GM12892 (cell line): ENCODE measurements at regions not wholly inside any gene's neighbourhood (a gene's known extent, or its start where the extent isn't known, plus 50 kb on each side); places are given as distances from the start of the nearest gene placed in this dataset.

Experiments
- POLR2A ChIP-seq: IDR thresholded peaks from 2 replicates; pipeline ENCODE4 v1.6.1; 2011; ENCODE audit warnings: low read depth, low read length, control low read depth
- POLR2AphosphoS5 ChIP-seq: IDR thresholded peaks from 2 replicates; pipeline ENCODE4 v1.6.1; 2011; ENCODE audit warnings: low read depth, low read length, control low read depth

DNA sequence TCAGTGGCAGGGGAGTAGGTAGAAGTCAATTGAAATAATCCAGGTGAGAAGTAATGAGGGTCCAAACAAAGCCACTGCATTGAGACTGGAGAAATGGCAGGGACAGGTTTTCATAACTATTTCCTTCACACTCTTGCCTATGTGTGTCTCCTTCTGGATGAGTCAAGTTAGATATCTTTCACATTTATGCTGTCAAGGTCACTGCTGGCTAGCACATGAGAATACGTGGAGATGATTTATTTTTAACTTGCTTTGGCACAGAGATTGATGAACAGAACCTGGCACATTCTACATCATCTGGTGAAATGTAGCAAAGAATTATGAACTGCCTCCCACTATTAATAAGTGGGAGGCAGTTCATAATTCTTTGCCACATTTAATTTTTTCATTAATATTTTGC is 66.7 kb upstream of the BOD1L1 start:
- TF ChIP-seq POLR2A (no peak), POLR2AphosphoS5 (no peak)
